SK-N-SH (cell line): ENCODE measurements at regions not wholly inside any gene's neighbourhood (a gene's known extent, or its start where the extent isn't known, plus 50 kb on each side); places are given as distances from the start of the nearest gene placed in this dataset.

ENCODE experiments used
- CTCF ChIA-PET: fragments of 300-600, 350-600 bp; formaldehyde crosslinking; extraction: SDS; loops from one replicate; lab custom pipeline; 2021; lab: Yijun Ruan, JAX
- POLR2A ChIA-PET: fragments of 350-600 bp; sonication (Branson Sonifier 250); formaldehyde crosslinking; extraction: SDS; loops from one replicate; lab custom pipeline; 2020; ENCODE audit warnings: antibody characterized with exemption, inconsistent platforms; lab: Yijun Ruan, JAX
- DNase-seq: peaks from one replicate; pipeline ENCODE4 v3.0.0; 2012
- H2AFZ ChIP-seq: fragments of 200-600 bp; sonication (generic); 2 replicates; pipeline ENCODE4 v1.8.1; 2016; ENCODE audit warnings: antibody characterized with exemption, mild to moderate bottlenecking, low read depth
- H3F3A ChIP-seq: fragments of 200-600 bp; sonication (generic); replicated peaks from 2 replicates; pipeline ENCODE3; 2016; ENCODE audit warnings: antibody characterized with exemption, mild to moderate bottlenecking; ENCODE audit not compliant: insufficient read depth
- H3K27ac ChIP-seq, 2 experiments: fragments of 200-500 bp in 1 of 2; fragments of 200-600 bp in 1 of 2; sonication (Bioruptor generic) in 1 of 2; sonication (generic), shearing (Covaris generic) in 1 of 2; 2 replicates each; pipeline versions ENCODE4 v1.5.1 to v1.6.1; 2014 to 2016; ENCODE audit warnings: low read depth in 2 of 2, inconsistent platforms in 1 of 2, low read length in 1 of 2, mild to moderate bottlenecking in 1 of 2, mixed read lengths in 1 of 2
- H3K27me3 ChIP-seq: fragments of 200-600 bp; sonication (generic), shearing (Covaris generic); 2 replicates; pipeline ENCODE4 v1.6.1; 2016; ENCODE audit warnings: mixed run types; ENCODE audit not compliant: insufficient read depth
- H3K36me3 ChIP-seq, 2 experiments: fragments of 200-500 bp in 1 of 2; fragments of 200-600 bp in 1 of 2; sonication (Bioruptor generic) in 1 of 2; sonication (generic) in 1 of 2; replicated peaks in 1 of 2; 2 replicates each; pipeline versions ENCODE3 to v1.5.1; 2014 to 2016; ENCODE audit warnings: low read length in 1 of 2, mild to moderate bottlenecking in 1 of 2; ENCODE audit not compliant: insufficient read depth in 2 of 2, control insufficient read depth in 1 of 2
- H3K4me1 ChIP-seq, 2 experiments: fragments of 200-500 bp in 1 of 2; fragments of 200-600 bp in 1 of 2; sonication (Bioruptor generic) in 1 of 2; sonication (generic), shearing (Covaris generic) in 1 of 2; 2 replicates each; pipeline versions ENCODE4 v1.5.1 to v1.6.1; 2014 to 2016; ENCODE audit warnings: low read depth in 1 of 2, low read length in 1 of 2, mixed run types in 1 of 2; ENCODE audit not compliant: insufficient read depth in 2 of 2, control insufficient read depth in 1 of 2
- H3K4me2 ChIP-seq: fragments of 200-600 bp; sonication (generic), shearing (Covaris generic); 2 replicates; pipeline ENCODE4 v1.6.1; 2017; ENCODE audit warnings: mixed run types
- H3K4me3 ChIP-seq, 2 experiments: fragments of 200-500 bp in 1 of 2; fragments of 200-600 bp in 1 of 2; sonication (Bioruptor generic) in 1 of 2; sonication (generic), shearing (Covaris generic) in 1 of 2; 2 replicates each; pipeline versions ENCODE4 v1.5.1 to v1.8.1; 2014 to 2016; ENCODE audit warnings: low read depth in 2 of 2, inconsistent platforms in 1 of 2, low read length in 1 of 2, mild to moderate bottlenecking in 1 of 2, mixed read lengths in 1 of 2, moderate library complexity in 1 of 2
- H3K79me2 ChIP-seq: fragments of 200-600 bp; sonication (generic); 2 replicates; pipeline ENCODE4 v1.8.1; 2017; ENCODE audit warnings: mild to moderate bottlenecking; ENCODE audit not compliant: insufficient read depth
- H3K9ac ChIP-seq: fragments of 200-600 bp; sonication (generic); 2 replicates; pipeline ENCODE4 v1.6.1; 2017; ENCODE audit warnings: mixed run types
- H3K9me2 ChIP-seq: fragments of 200-600 bp; sonication (generic); 2 replicates; pipeline ENCODE4 v1.6.1; 2017; ENCODE audit warnings: mixed run types
- H3K9me3 ChIP-seq: fragments of 200-600 bp; sonication (generic); 2 replicates; pipeline ENCODE4 v1.6.1; 2017; ENCODE audit warnings: mixed run types, mild to moderate bottlenecking, moderate library complexity
- H4K20me1 ChIP-seq: fragments of 200-600 bp; sonication (generic); 2 replicates; pipeline ENCODE4 v1.6.1; 2017; ENCODE audit warnings: mild to moderate bottlenecking, mixed run types; ENCODE audit not compliant: insufficient read depth
- CHD2 ChIP-seq: fragments of 150-350 bp; IDR thresholded peaks from 2 replicates; pipeline ENCODE4 v1.6.1; 2018; ENCODE audit warnings: low read length; ENCODE audit not compliant: partially characterized antibody
- ELF1 ChIP-seq: IDR thresholded peaks from 2 replicates; pipeline ENCODE4 v1.4.0; 2012
- EP300 ChIP-seq, 2 experiments: IDR thresholded peaks; 2 replicates each; pipeline versions ENCODE4 v1.4.0 to v1.6.1; 2012; ENCODE audit warnings: borderline replicate concordance in 1 of 2, low read depth in 1 of 2, low read length in 1 of 2
- JUND ChIP-seq: IDR thresholded peaks from 2 replicates; pipeline ENCODE4 v1.4.0; 2012
- MEF2A ChIP-seq: IDR thresholded peaks from 2 replicates; pipeline ENCODE4 v1.4.0; 2012; ENCODE audit warnings: low read depth, borderline replicate concordance
- NFIC ChIP-seq: IDR thresholded peaks from 2 replicates; pipeline ENCODE4 v1.4.0; 2012; ENCODE audit warnings: borderline replicate concordance
- RCOR1 ChIP-seq: fragments of 150-350 bp; IDR thresholded peaks from 2 replicates; pipeline ENCODE4 v1.6.1; 2017; ENCODE audit warnings: antibody characterized with exemption, low read length
- RFX5 ChIP-seq: IDR thresholded peaks from 2 replicates; pipeline ENCODE4 v1.6.1; 2012; ENCODE audit warnings: mild to moderate bottlenecking, improper control_type of control experiment, low read length
- YY1 ChIP-seq: IDR thresholded peaks from 2 replicates; pipeline ENCODE4 v1.4.0; 2012; ENCODE audit warnings: low read depth, mild to moderate bottlenecking
- WGBS: methylation state at CpG from one replicate; pipeline ENCODE4 v1.1.6; 2017; ENCODE audit warnings: low lambda C conversion rate; 5-methylcytosine and 5-hydroxymethylcytosine counted together
- TF ChIP-seq, protein P1 (sequence below): fragments of 200-600 bp; sonication (generic); IDR thresholded peaks from 2 replicates; pipeline ENCODE4 v1.6.1; 2017; ENCODE audit warnings: antibody characterized with exemption, mild to moderate bottlenecking, moderate library complexity
- TF ChIP-seq, protein P2 (sequence below): IDR thresholded peaks from 2 replicates; pipeline ENCODE4 v1.4.0; 2012; ENCODE audit warnings: low read depth, borderline replicate concordance
- TF ChIP-seq, protein P3 (sequence below): fragments of 150-350 bp; IDR thresholded peaks from 2 replicates; pipeline ENCODE4 v1.6.1; 2016; ENCODE audit warnings: mild to moderate bottlenecking, low read depth, low read length

- POLR2A ChIA-PET, result no interaction called here
- DNase-seq, result no peak
- WGBS, result 32% methylated on average over 4 of the region's 4 CpGs
- Histone ChIP-seq H3K4me2 (no peak overlapping the region), H3K4me1 (no peaks in the 10 kb centered on the region), H3K36me3 (no peaks in the 10 kb centered on the region), H3K4me3 (no peak overlapping the region), H3K79me2 (no peaks in the 10 kb centered on the region), H3K27ac (no peak overlapping the region), H3F3A (no peaks in the 10 kb centered on the region), H2AFZ (no peak overlapping the region), H3K9ac (no peak overlapping the region), H3K9me3 (no peaks in the 10 kb centered on the region), H3K27me3 (no peaks in the 10 kb centered on the region), H4K20me1 (no peaks in the 10 kb centered on the region), H3K9me2 (no peaks in the 10 kb centered on the region)
- no peak for TF ChIP-seq CHD2
- TF ChIP-seq RCOR1, result no peak
- no peak for TF ChIP-seq EP300 (IDR thresholded peaks at IDR 0.05; ENCODE audit: borderline replicate concordance in 1 of 2, low read depth in 1 of 2, low read length in 1 of 2)
- TF ChIP-seq YY1, result no peak
- TF ChIP-seq NFIC, result no peak
- TF ChIP-seq, protein P1, sequence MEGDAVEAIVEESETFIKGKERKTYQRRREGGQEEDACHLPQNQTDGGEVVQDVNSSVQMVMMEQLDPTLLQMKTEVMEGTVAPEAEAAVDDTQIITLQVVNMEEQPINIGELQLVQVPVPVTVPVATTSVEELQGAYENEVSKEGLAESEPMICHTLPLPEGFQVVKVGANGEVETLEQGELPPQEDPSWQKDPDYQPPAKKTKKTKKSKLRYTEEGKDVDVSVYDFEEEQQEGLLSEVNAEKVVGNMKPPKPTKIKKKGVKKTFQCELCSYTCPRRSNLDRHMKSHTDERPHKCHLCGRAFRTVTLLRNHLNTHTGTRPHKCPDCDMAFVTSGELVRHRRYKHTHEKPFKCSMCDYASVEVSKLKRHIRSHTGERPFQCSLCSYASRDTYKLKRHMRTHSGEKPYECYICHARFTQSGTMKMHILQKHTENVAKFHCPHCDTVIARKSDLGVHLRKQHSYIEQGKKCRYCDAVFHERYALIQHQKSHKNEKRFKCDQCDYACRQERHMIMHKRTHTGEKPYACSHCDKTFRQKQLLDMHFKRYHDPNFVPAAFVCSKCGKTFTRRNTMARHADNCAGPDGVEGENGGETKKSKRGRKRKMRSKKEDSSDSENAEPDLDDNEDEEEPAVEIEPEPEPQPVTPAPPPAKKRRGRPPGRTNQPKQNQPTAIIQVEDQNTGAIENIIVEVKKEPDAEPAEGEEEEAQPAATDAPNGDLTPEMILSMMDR, result no peak
- no peak for TF ChIP-seq JUND
- CTCF ChIA-PET, result no interaction called here
These were observed 186.7 kb upstream of the GALNTL6 start for GRCh38 chr4:171626554-171626953.

DNA sequence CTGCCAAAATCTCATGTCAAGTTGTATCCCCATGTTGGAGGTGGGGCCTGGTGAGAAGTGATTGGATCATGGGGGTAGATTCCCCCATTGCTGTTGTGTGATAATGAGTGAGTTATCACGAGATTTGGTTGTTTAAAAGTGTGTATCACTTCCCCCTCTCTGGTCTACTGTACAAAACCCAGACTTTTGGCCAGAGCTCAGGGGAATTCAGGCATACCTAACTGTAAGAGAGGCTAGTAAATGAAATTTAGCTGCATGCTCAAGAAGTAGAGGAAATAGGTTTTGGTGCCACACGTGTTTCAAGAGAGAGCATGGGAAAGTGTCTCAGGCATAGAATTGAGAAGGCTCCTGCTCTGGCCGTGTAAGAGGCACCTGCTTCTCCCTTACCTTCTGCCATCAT, 190.5 kb upstream of the GALNTL6 start:
- H2AFZ ChIP-seq, result no peak overlapping the region
- H3K27me3 ChIP-seq, result no peaks in the 10 kb centered on the region
- WGBS, result 16% methylated on average over 3 of the region's 3 CpGs
- no peak overlapping the region for H3K4me3 ChIP-seq
- H4K20me1 ChIP-seq, result no peaks in the 10 kb centered on the region
- DNase-seq, result no peak
- no peak overlapping the region for H3K9ac ChIP-seq
- no peaks in the 10 kb centered on the region for H3K9me3 ChIP-seq
- no peak for TF ChIP-seq MEF2A
- no peak for TF ChIP-seq JUND
- TF ChIP-seq, protein P2, sequence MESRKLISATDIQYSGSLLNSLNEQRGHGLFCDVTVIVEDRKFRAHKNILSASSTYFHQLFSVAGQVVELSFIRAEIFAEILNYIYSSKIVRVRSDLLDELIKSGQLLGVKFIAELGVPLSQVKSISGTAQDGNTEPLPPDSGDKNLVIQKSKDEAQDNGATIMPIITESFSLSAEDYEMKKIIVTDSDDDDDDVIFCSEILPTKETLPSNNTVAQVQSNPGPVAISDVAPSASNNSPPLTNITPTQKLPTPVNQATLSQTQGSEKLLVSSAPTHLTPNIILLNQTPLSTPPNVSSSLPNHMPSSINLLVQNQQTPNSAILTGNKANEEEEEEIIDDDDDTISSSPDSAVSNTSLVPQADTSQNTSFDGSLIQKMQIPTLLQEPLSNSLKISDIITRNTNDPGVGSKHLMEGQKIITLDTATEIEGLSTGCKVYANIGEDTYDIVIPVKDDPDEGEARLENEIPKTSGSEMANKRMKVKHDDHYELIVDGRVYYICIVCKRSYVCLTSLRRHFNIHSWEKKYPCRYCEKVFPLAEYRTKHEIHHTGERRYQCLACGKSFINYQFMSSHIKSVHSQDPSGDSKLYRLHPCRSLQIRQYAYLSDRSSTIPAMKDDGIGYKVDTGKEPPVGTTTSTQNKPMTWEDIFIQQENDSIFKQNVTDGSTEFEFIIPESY, result no peak
- no peak for TF ChIP-seq RFX5
- TF ChIP-seq EP300 (IDR thresholded peaks at IDR 0.05; ENCODE audit: borderline replicate concordance in 1 of 2, low read depth in 1 of 2, low read length in 1 of 2), result no peak
- TF ChIP-seq NFIC, result no peak
- no peak for TF ChIP-seq CHD2
- TF ChIP-seq, protein P3, sequence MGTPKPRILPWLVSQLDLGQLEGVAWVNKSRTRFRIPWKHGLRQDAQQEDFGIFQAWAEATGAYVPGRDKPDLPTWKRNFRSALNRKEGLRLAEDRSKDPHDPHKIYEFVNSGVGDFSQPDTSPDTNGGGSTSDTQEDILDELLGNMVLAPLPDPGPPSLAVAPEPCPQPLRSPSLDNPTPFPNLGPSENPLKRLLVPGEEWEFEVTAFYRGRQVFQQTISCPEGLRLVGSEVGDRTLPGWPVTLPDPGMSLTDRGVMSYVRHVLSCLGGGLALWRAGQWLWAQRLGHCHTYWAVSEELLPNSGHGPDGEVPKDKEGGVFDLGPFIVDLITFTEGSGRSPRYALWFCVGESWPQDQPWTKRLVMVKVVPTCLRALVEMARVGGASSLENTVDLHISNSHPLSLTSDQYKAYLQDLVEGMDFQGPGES, result no peak
- TF ChIP-seq ELF1, result no peak
- POLR2A ChIA-PET, result no interaction called here
- no peaks in the 10 kb centered on the region for H3K36me3 ChIP-seq
- H3F3A ChIP-seq, result no peaks in the 10 kb centered on the region
- H3K79me2 ChIP-seq, result no peaks in the 10 kb centered on the region
- CTCF ChIA-PET, result no interaction called here
- no peak overlapping the region for H3K27ac ChIP-seq
- H3K4me1 ChIP-seq, result no peaks in the 10 kb centered on the region
- H3K4me2 ChIP-seq, result no peak overlapping the region
- H3K9me2 ChIP-seq, result no peaks in the 10 kb centered on the region
